ENCODE measurements at regions not wholly inside any gene's neighbourhood (a gene's known extent, or its start where the extent isn't known, plus 50 kb on each side); places are given as distances from the start of the nearest gene placed in this dataset.
"Not testable (repeated sequence)": the region's sequence is repeated elsewhere in the genome, so short reads cannot be mapped to it uniquely, and the experiment has no call there.

GRCh38 chr1:111063595-111063994, 76.3 kb downstream of the DRAM2 start:
- ATAC-seq (no peak), DNase-seq (no peak)

GRCh38 chr1:111062624-111063023, 77.3 kb downstream of the DRAM2 start:
- DNase-seq (no peak), ATAC-seq (no peak)

GRCh38 chr1:111062081-111062480, 77.8 kb downstream of the DRAM2 start:
- ATAC-seq (no peak), DNase-seq (no peak)

GRCh38 chr1:111054656-111055055, 85.2 kb downstream of the DRAM2 start:
- ATAC-seq (no peak), DNase-seq (no peak)

GRCh38 chr1:111052246-111052645, 87.6 kb downstream of the DRAM2 start:
- ATAC-seq (no peak), DNase-seq (no peak)

- not testable (repeated sequence) for DNase-seq, ATAC-seq
These were observed 84.5 kb upstream of the LRIF1 start for GRCh38 chr1:111048253-111048652.

GRCh38 chr1:111045033-111045722, 81.5 kb upstream of the LRIF1 start:
- DNase-seq, result no peak

GRCh38 chr1:111032295-111032897, 68.7 kb upstream of the LRIF1 start:
- peak; percentile 35 for DNase-seq
- ATAC-seq, result no peak

More at GRCh38 chr1:111045033-111045722, 81.5 kb upstream of the LRIF1 start:
- ATAC-seq, result no peak

- ATAC-seq, result peak; percentile 40
- DNase-seq, result peak; percentile 54
These were observed 66.9 kb upstream of the LRIF1 start for GRCh38 chr1:111030590-111030989.

GRCh38 chr1:111025109-111025508, 61.4 kb upstream of the LRIF1 start:
- ATAC-seq, result no peak
- DNase-seq, result no peak

- DNase-seq (no peak), ATAC-seq (no peak)
These were observed 51.5 kb upstream of the LRIF1 start for GRCh38 chr1:111015222-111015621.

All from stimulated activated naive CD8-positive, alpha-beta T cell treated with anti-CD3 and anti-CD28 coated beads, Interleukin-15, Interleukin-2, amounts not matched to agents 100 U/mL and 50 U/mL, for 24 hours (primary cell).